H1 (cell line): ENCODE measurements at regions not wholly inside any gene's neighbourhood (a gene's known extent, or its start where the extent isn't known, plus 50 kb on each side); places are given as distances from the start of the nearest gene placed in this dataset.

Experiments
- CTCF ChIA-PET: fragments of 300-600 bp; sonication (Branson Sonifier 250); formaldehyde crosslinking; loops from one replicate; lab custom pipeline; 2021; ENCODE audit not compliant: partially characterized antibody; lab: Charles Lee
- POLR2A ChIA-PET: fragments of 300-600 bp; sonication (Branson Sonifier 250); formaldehyde crosslinking; loops from one replicate; lab custom pipeline; 2021; ENCODE audit warnings: inconsistent platforms; ENCODE audit not compliant: partially characterized antibody; lab: Charles Lee
- DNase-seq, 2 experiments: peaks; one replicate each; pipeline versions ENCODE4 v3.0.0 to v3.0.0-alpha.2; 2010 to 2022; ENCODE audit warnings: low spot score in 2 of 2, low read depth in 1 of 2, mixed read lengths in 1 of 2
- FAIRE-seq: peaks from 2 replicates; lab custom pipeline; 2011; peaks lifted over from hg19 to GRCh38; lab: Jason Lieb, UNC
- H2AFZ ChIP-seq: 2 replicates; pipeline ENCODE4 v1.8.1; 2012; ENCODE audit warnings: low read length, inconsistent platforms
- H2AK5ac ChIP-seq: 2 replicates; pipeline ENCODE4 v1.6.1; 2013; ENCODE audit warnings: low read depth, low read length
- H2BK120ac ChIP-seq: replicated peaks from 2 replicates; pipeline ENCODE3; 2013; ENCODE audit warnings: low read depth, low read length, inconsistent platforms
- H2BK12ac ChIP-seq: 2 replicates; pipeline ENCODE4 v1.6.1; 2013; ENCODE audit warnings: low read depth, low read length
- H2BK15ac ChIP-seq: 2 replicates; pipeline ENCODE4 v1.6.1; 2013; ENCODE audit warnings: low read length
- H2BK20ac ChIP-seq: 2 replicates; pipeline ENCODE4 v1.6.1; 2013; ENCODE audit warnings: low read length
- H2BK5ac ChIP-seq: 2 replicates; pipeline ENCODE4 v1.6.1; 2013; ENCODE audit warnings: low read depth, low read length
- H3K14ac ChIP-seq: 2 replicates; pipeline ENCODE4 v1.6.1; 2013; ENCODE audit warnings: inconsistent platforms; ENCODE audit not compliant: insufficient read length
- H3K18ac ChIP-seq: 2 replicates; pipeline ENCODE4 v1.6.1; 2013; ENCODE audit warnings: low read length; ENCODE audit errors: extremely low read depth
- H3K23ac ChIP-seq: 2 replicates; pipeline ENCODE4 v1.6.1; 2013; ENCODE audit warnings: inconsistent platforms; ENCODE audit not compliant: insufficient read length
- H3K23me2 ChIP-seq: 2 replicates; pipeline ENCODE4 v1.6.1; 2013; ENCODE audit warnings: low read depth, low read length
- H3K27ac ChIP-seq: 2 replicates; pipeline ENCODE4 v1.6.1; 2011; ENCODE audit warnings: low read depth, low read length, inconsistent platforms
- H3K27me3 ChIP-seq, 4 experiments: replicated peaks in 1 of 4; 1 replicate in 1 of 4; 2 replicates in 3 of 4; pipeline versions ENCODE4 v1.6.1 to v1.8.1; 2011 to 2013; ENCODE audit warnings: low read length in 3 of 4, mild to moderate bottlenecking in 3 of 4, inconsistent platforms in 2 of 4, mixed read lengths in 2 of 4, moderate library complexity in 1 of 4; ENCODE audit not compliant: control insufficient read depth in 3 of 4, insufficient read depth in 3 of 4; ENCODE audit errors: extremely low read depth in 1 of 4
- H3K36me3 ChIP-seq, 4 experiments: 2 replicates each; pipeline versions ENCODE4 v1.6.1 to v1.8.1; 2011 to 2013; ENCODE audit warnings: mild to moderate bottlenecking in 4 of 4, low read length in 3 of 4, moderate library complexity in 2 of 4, control low read depth in 1 of 4, inconsistent platforms in 1 of 4; ENCODE audit not compliant: insufficient read depth in 4 of 4, control insufficient read depth in 2 of 4
- H3K4ac ChIP-seq: replicated peaks from 2 replicates; pipeline ENCODE3; 2013; ENCODE audit warnings: low read length, low read depth, mixed read lengths, inconsistent platforms; ENCODE audit not compliant: insufficient read length
- H3K4me1 ChIP-seq, 4 experiments: replicated peaks in 1 of 4; 1 replicate in 1 of 4; 2 replicates in 3 of 4; pipeline versions ENCODE4 v1.6.1 to v1.8.1; 2011 to 2013; ENCODE audit warnings: low read length in 3 of 4, inconsistent platforms in 2 of 4, mixed read lengths in 1 of 4; ENCODE audit not compliant: insufficient read depth in 4 of 4, control insufficient read depth in 3 of 4
- H3K4me2 ChIP-seq, 2 experiments: 2 replicates each; pipeline versions ENCODE4 v1.6.1 to v1.8.1; 2011 to 2013; ENCODE audit warnings: low read depth in 2 of 2, low read length in 2 of 2, control low read depth in 1 of 2, inconsistent platforms in 1 of 2, mild to moderate bottlenecking in 1 of 2; ENCODE audit not compliant: insufficient read depth in 1 of 2
- H3K4me3 ChIP-seq, 4 experiments: fragments of 200-600, 300-600 bp in 1 of 4; sonication (generic), shearing (Covaris generic), sonication (Bioruptor Twin) in 1 of 4; 2 replicates each; pipeline versions ENCODE4 v1.5.1 to v1.8.1; 2011 to 2016; ENCODE audit warnings: low read length in 4 of 4, low read depth in 3 of 4, control low read depth in 2 of 4, inconsistent platforms in 2 of 4, mild to moderate bottlenecking in 2 of 4, mixed read lengths in 1 of 4, moderate library complexity in 1 of 4; ENCODE audit not compliant: insufficient read depth in 2 of 4; ENCODE audit errors: extremely low read depth in 1 of 4
- H3K56ac ChIP-seq: replicated peaks from 2 replicates; pipeline ENCODE3; 2013; ENCODE audit warnings: low read depth, mild to moderate bottlenecking, mixed read lengths, low read length, inconsistent platforms; ENCODE audit not compliant: insufficient read length
- H3K79me1 ChIP-seq: 2 replicates; pipeline ENCODE4 v1.6.1; 2013; ENCODE audit warnings: low read depth, low read length, control low read depth
- H3K79me2 ChIP-seq, 2 experiments: 2 replicates each; pipeline versions ENCODE4 v1.6.1 to v1.8.1; 2012 to 2013; ENCODE audit warnings: low read length in 2 of 2, mild to moderate bottlenecking in 2 of 2, inconsistent platforms in 1 of 2; ENCODE audit not compliant: insufficient read depth in 2 of 2, control insufficient read depth in 1 of 2
- H3K9ac ChIP-seq, 4 experiments: replicated peaks in 1 of 4; 1 replicate in 1 of 4; 2 replicates in 3 of 4; pipeline versions ENCODE4 v1.6.1 to v1.8.1; 2011 to 2013; ENCODE audit warnings: low read depth in 3 of 4, low read length in 3 of 4, control low read depth in 2 of 4, mild to moderate bottlenecking in 2 of 4, moderate library complexity in 2 of 4, inconsistent platforms in 1 of 4; ENCODE audit errors: extremely low read depth in 1 of 4
- H3K9me3 ChIP-seq, 2 experiments: 2 replicates each; pipeline versions ENCODE4 v1.6.1 to v1.8.1; 2012 to 2013; ENCODE audit warnings: mild to moderate bottlenecking in 2 of 2, moderate library complexity in 2 of 2, control low read depth in 1 of 2, inconsistent platforms in 1 of 2, low read depth in 1 of 2, low read length in 1 of 2, mixed read lengths in 1 of 2; ENCODE audit not compliant: insufficient read depth in 2 of 2
- H4K20me1 ChIP-seq, 2 experiments: replicated peaks in 1 of 2; 2 replicates each; pipeline versions ENCODE3 to v1.8.1; 2011 to 2013; ENCODE audit warnings: inconsistent platforms in 2 of 2, low read length in 2 of 2, mild to moderate bottlenecking in 1 of 2; ENCODE audit not compliant: insufficient read depth in 2 of 2, control insufficient read depth in 1 of 2
- H4K5ac ChIP-seq: 2 replicates; pipeline ENCODE4 v1.6.1; 2013; ENCODE audit warnings: low read length, low read depth, mixed read lengths, inconsistent platforms; ENCODE audit not compliant: insufficient read length
- H4K8ac ChIP-seq: 2 replicates; pipeline ENCODE4 v1.8.0; 2013; ENCODE audit warnings: mild to moderate bottlenecking, moderate library complexity, low read length, inconsistent platforms; ENCODE audit not compliant: insufficient read depth; ENCODE audit errors: extremely low read depth
- H4K91ac ChIP-seq: replicated peaks from 2 replicates; pipeline ENCODE3; 2013; ENCODE audit warnings: low read length, mixed read lengths, inconsistent platforms; ENCODE audit not compliant: insufficient read length
- BACH1 ChIP-seq: IDR thresholded peaks from 2 replicates; pipeline ENCODE4 v1.6.1; 2012; ENCODE audit warnings: low read length, improper control_type of control experiment
- BCL11A ChIP-seq, 2 experiments: IDR thresholded peaks; one replicate each; pipeline ENCODE4 v1.6.1; 2011; ENCODE audit warnings: low read depth in 2 of 2, low read length in 2 of 2, mild to moderate bottlenecking in 2 of 2
- CBX8 ChIP-seq: fragments of 300-800, 300-1000 bp; sonication (generic); IDR thresholded peaks from 2 replicates; pipeline ENCODE4 v1.7.1; 2016; ENCODE audit warnings: low read depth, low read length, borderline replicate concordance
- EZH2 ChIP-seq: fragments of 200-600 bp; sonication (generic); IDR thresholded peaks from 2 replicates; pipeline ENCODE4 v1.7.1; 2012; ENCODE audit warnings: low read depth, mild to moderate bottlenecking, moderate library complexity, low read length, inconsistent platforms; ENCODE audit not compliant: severe bottlenecking
- GABPA ChIP-seq: IDR thresholded peaks from 2 replicates; pipeline ENCODE4 v1.6.1; 2011; ENCODE audit warnings: mild to moderate bottlenecking, low read length, moderate library complexity, borderline replicate concordance; ENCODE audit not compliant: insufficient read depth
- NRF1 ChIP-seq: IDR thresholded peaks from 2 replicates; pipeline ENCODE4 v1.6.1; 2011; ENCODE audit warnings: mild to moderate bottlenecking, low read depth, low read length, improper control_type of control experiment
- POLR2AphosphoS5 ChIP-seq: IDR thresholded peaks from 2 replicates; pipeline ENCODE4 v1.6.1; 2011; ENCODE audit warnings: low read depth, low read length
- SP4 ChIP-seq: IDR thresholded peaks from 2 replicates; pipeline ENCODE4 v1.6.1; 2012; ENCODE audit warnings: low read length, inconsistent platforms
- SRF ChIP-seq: IDR thresholded peaks from 2 replicates; pipeline ENCODE4 v1.6.1; 2011; ENCODE audit warnings: mild to moderate bottlenecking, low read depth, low read length, moderate library complexity
- SUZ12 ChIP-seq: fragments of 200-600 bp; sonication (generic); IDR thresholded peaks from 2 replicates; pipeline ENCODE4 v1.6.1; 2012; ENCODE audit warnings: mild to moderate bottlenecking, inconsistent platforms, low read length, moderate library complexity, mixed read lengths
- TBP ChIP-seq: IDR thresholded peaks from 2 replicates; pipeline ENCODE4 v1.6.1; 2011; ENCODE audit warnings: low read depth, low read length, improper control_type of control experiment
- TF ChIP-seq, protein P1 (sequence below): IDR thresholded peaks from 2 replicates; pipeline ENCODE4 v1.6.1; 2011; ENCODE audit warnings: low read depth, mild to moderate bottlenecking, low read length; ENCODE audit not compliant: insufficient read depth
- TF ChIP-seq, protein P2 (sequence below), 3 experiments: IDR thresholded peaks; 1 replicate in 2 of 3; 2 replicates in 1 of 3; pipeline versions ENCODE4 v1.5.1 to v1.6.1; 2011; ENCODE audit warnings: low read length in 3 of 3, mild to moderate bottlenecking in 3 of 3, inconsistent platforms in 2 of 3, low read depth in 1 of 3, moderate library complexity in 1 of 3; ENCODE audit not compliant: insufficient read depth in 1 of 3; ENCODE audit errors: control extremely low read depth in 1 of 3

DNA sequence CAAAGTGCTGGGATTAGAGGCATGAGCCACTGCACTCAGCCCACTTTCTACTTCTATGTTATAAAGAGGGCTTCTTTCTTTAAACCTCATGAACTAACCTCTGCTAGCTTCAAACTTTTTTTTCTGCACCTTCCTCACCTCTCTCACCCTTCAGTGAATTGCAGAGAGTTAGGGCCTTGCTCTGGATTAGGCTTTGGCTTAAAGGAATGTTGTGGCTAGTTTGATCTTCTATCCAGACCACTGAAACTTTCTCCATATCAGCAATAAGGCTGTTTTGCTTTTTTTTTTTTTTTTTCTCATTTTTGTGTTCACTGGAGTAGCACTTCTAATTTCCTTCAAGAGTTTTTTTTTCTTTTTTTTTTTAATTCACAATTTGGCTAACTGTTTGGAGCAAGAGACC lies 216.4 kb upstream of the MAP3K1 start:
- Histone ChIP-seq H2BK12ac (no peak overlapping the region), H4K20me1 (no peaks in the 10 kb centered on the region), H2AFZ (no peak overlapping the region), H2BK20ac (no peak overlapping the region), H3K56ac (no peak overlapping the region), H2BK5ac (no peak overlapping the region), H3K9me3 (no peaks in the 10 kb centered on the region), H3K9ac (no peak overlapping the region), H4K91ac (no peak overlapping the region), H3K79me2 (no peaks in the 10 kb centered on the region), H3K27me3 (no peaks in the 10 kb centered on the region), H3K14ac (no peak overlapping the region), H2BK15ac (no peak overlapping the region), H3K4me1 (no peaks in the 10 kb centered on the region), H3K27ac (no peak overlapping the region), H2AK5ac (no peak overlapping the region), H2BK120ac (no peak overlapping the region), H4K8ac (no peak overlapping the region), H3K23me2 (no peaks in the 10 kb centered on the region), H3K4me2 (no peak overlapping the region), H3K23ac (no peak overlapping the region), H4K5ac (no peak overlapping the region), H3K18ac (no peak overlapping the region), H3K4ac (no peak overlapping the region), H3K36me3 (no peaks in the 10 kb centered on the region), H3K79me1 (no peaks in the 10 kb centered on the region), H3K4me3 (no peak overlapping the region)
- FAIRE-seq (no peak), DNase-seq (no peak)
- ChIA-PET POLR2A (no interaction called here), CTCF (interaction anchor here (0.6 to 1.0 kb wide), 2 partner anchors 10 to 52 kb away, joined by 3 read pairs; no protein-coding TSS in a partner anchor)
- no peak for TF ChIP-seq SRF
- TF ChIP-seq GABPA, result no peak
- no peak for TF ChIP-seq SP4
- TF ChIP-seq SUZ12, result no peak
- TF ChIP-seq CBX8, result no peak
- TF ChIP-seq BACH1, result no peak
- no peak for TF ChIP-seq EZH2
- no peak for TF ChIP-seq BCL11A (IDR thresholded peaks at IDR 0.05; ENCODE audit: low read depth in 2 of 2, low read length in 2 of 2)
- TF ChIP-seq, protein P1, sequence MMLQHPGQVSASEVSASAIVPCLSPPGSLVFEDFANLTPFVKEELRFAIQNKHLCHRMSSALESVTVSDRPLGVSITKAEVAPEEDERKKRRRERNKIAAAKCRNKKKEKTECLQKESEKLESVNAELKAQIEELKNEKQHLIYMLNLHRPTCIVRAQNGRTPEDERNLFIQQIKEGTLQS, result no peak
- TF ChIP-seq, protein P2, sequence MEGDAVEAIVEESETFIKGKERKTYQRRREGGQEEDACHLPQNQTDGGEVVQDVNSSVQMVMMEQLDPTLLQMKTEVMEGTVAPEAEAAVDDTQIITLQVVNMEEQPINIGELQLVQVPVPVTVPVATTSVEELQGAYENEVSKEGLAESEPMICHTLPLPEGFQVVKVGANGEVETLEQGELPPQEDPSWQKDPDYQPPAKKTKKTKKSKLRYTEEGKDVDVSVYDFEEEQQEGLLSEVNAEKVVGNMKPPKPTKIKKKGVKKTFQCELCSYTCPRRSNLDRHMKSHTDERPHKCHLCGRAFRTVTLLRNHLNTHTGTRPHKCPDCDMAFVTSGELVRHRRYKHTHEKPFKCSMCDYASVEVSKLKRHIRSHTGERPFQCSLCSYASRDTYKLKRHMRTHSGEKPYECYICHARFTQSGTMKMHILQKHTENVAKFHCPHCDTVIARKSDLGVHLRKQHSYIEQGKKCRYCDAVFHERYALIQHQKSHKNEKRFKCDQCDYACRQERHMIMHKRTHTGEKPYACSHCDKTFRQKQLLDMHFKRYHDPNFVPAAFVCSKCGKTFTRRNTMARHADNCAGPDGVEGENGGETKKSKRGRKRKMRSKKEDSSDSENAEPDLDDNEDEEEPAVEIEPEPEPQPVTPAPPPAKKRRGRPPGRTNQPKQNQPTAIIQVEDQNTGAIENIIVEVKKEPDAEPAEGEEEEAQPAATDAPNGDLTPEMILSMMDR (IDR thresholded peaks at IDR 0.05; ENCODE audit: control extremely low read depth in 1 of 3, insufficient read depth in 1 of 3, low read depth in 1 of 3, low read length in 3 of 3), result no peak
- no peak for TF ChIP-seq NRF1
- no peak for TF ChIP-seq TBP
- TF ChIP-seq POLR2AphosphoS5, result no peak
